ENCODE measurements at regions not wholly inside any gene's neighbourhood (a gene's known extent, or its start where the extent isn't known, plus 50 kb on each side); places are given as distances from the start of the nearest gene placed in this dataset.
"Not testable (repeated sequence)": the region's sequence is repeated elsewhere in the genome, so short reads cannot be mapped to it uniquely, and the experiment has no call there.

- no peak for DNase-seq
Observed at GRCh38 chr14:82878951-82879350, 1345.3 kb upstream of the SEL1L start.

GRCh38 chr14:82879949-82880535 lies 1346.4 kb upstream of the SEL1L start:
- DNase-seq = no peak

- no peak for DNase-seq
Observed at GRCh38 chr14:82886670-82887069, 1353.0 kb upstream of the SEL1L start.

GRCh38 chr14:82889701-82890100 lies 1356.0 kb upstream of the SEL1L start:
- DNase-seq = no peak

GRCh38 chr14:82896476-82896875 lies 1362.8 kb upstream of the SEL1L start:
- no peak for DNase-seq

GRCh38 chr14:82897469-82898308 lies 1364.0 kb upstream of the SEL1L start:
- DNase-seq = no peak

GRCh38 chr14:82905762-82906161 lies 1372.1 kb upstream of the SEL1L start:
- DNase-seq = no peak

- DNase-seq = no peak
Observed at GRCh38 chr14:82911930-82912329, 1378.3 kb upstream of the SEL1L start.

GRCh38 chr14:82913396-82913795 lies 1379.7 kb upstream of the SEL1L start:
- no peak for DNase-seq

- no peak for DNase-seq
Observed at GRCh38 chr14:82915381-82915780, 1381.7 kb upstream of the SEL1L start.

GRCh38 chr14:82935691-82936090 lies 1402.0 kb upstream of the SEL1L start:
- no peak for DNase-seq

- no peak for DNase-seq
Observed at GRCh38 chr14:82951171-82951570, 1417.5 kb upstream of the SEL1L start.

- no peak for DNase-seq
Observed at GRCh38 chr14:82963756-82964155, 1430.1 kb upstream of the SEL1L start.

- no peak for DNase-seq
Observed at GRCh38 chr14:82987502-82988124, 1454.0 kb upstream of the SEL1L start.

- DNase-seq = not testable (repeated sequence)
Observed at GRCh38 chr14:82994547-82994946, 1460.9 kb upstream of the SEL1L start.

GRCh38 chr14:82999802-83000201 lies 1466.1 kb upstream of the SEL1L start:
- no peak for DNase-seq

GRCh38 chr14:83004456-83005006 lies 1470.9 kb upstream of the SEL1L start:
- no peak for DNase-seq

- DNase-seq = no peak
Observed at GRCh38 chr14:83006121-83006670, 1472.5 kb upstream of the SEL1L start.

GRCh38 chr14:83007052-83007451 lies 1473.4 kb upstream of the SEL1L start:
- not testable (repeated sequence) for DNase-seq

- no peak for DNase-seq
Observed at GRCh38 chr14:83007641-83008225, 1474.1 kb upstream of the SEL1L start.

GRCh38 chr14:83017296-83017695 lies 1483.6 kb upstream of the SEL1L start:
- no peak for DNase-seq

GRCh38 chr14:83019744-83020414 lies 1486.2 kb upstream of the SEL1L start:
- DNase-seq = no peak

Measured in stimulated activated CD4-positive, alpha-beta T cell treated with anti-CD3 and anti-CD28 coated beads, Interleukin-4, amount 100 ng/mL, for 1 hour (primary cell).